ENCODE measurements at regions not wholly inside any gene's neighbourhood (a gene's known extent, or its start where the extent isn't known, plus 50 kb on each side); places are given as distances from the start of the nearest gene placed in this dataset.

DNA sequence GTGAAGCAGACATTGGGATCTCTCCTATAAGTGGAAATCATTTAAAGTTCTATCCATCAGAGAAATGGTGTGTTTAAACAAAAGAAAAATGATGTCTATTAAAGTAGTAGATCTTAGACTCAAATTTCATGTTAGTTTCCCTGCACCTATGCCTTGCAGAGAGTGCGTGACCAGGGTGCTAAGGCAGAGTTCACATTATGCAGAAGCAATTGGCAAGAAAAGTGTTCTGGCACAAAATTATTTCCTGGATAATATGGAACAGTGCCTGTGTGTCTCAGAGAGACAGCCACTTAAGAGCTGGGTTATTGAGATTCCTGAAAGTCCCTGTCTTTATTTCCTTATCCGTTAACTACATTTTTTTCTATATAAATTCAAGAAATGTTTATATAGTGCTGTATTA is 457.0 kb downstream of the CDH8 start:
- H3F3A ChIP-seq (ENCODE audit: low read length, unreplicated experiment): no peaks in the 10 kb centered on the region
- ChIA-PET POLR2A (ENCODE audit: unreplicated experiment) (no interaction called here), CTCF (no interaction called here)
- H3K27ac ChIP-seq (ENCODE audit: low read length): no peak overlapping the region
- DNase-seq: no peak
- H3K4me2 ChIP-seq (ENCODE audit: low read length): no peak overlapping the region
- intact Hi-C loops (cut with micrococcal nuclease): no loop called here
- no TSS peak for BruUV-seq (replicated peaks)
- H3K4me3 ChIP-seq (ENCODE audit: low read length): no peak overlapping the region
- H2AFZ ChIP-seq (ENCODE audit: low read length): no peak overlapping the region
- H3K9ac ChIP-seq (ENCODE audit: low read length): no peak overlapping the region
- no peak for ATAC-seq
- no peaks in the 10 kb centered on the region for H3K27me3 ChIP-seq (ENCODE audit: low read length)
- TF ChIP-seq, protein P1, sequence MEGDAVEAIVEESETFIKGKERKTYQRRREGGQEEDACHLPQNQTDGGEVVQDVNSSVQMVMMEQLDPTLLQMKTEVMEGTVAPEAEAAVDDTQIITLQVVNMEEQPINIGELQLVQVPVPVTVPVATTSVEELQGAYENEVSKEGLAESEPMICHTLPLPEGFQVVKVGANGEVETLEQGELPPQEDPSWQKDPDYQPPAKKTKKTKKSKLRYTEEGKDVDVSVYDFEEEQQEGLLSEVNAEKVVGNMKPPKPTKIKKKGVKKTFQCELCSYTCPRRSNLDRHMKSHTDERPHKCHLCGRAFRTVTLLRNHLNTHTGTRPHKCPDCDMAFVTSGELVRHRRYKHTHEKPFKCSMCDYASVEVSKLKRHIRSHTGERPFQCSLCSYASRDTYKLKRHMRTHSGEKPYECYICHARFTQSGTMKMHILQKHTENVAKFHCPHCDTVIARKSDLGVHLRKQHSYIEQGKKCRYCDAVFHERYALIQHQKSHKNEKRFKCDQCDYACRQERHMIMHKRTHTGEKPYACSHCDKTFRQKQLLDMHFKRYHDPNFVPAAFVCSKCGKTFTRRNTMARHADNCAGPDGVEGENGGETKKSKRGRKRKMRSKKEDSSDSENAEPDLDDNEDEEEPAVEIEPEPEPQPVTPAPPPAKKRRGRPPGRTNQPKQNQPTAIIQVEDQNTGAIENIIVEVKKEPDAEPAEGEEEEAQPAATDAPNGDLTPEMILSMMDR (conservative IDR thresholded peaks at IDR 0.05; ENCODE audit: low read depth, low read length): no peak
- TF ChIP-seq EZH2phosphoT487 (IDR thresholded peaks at IDR 0.05; ENCODE audit: borderline replicate concordance, low read length) (no peak), EZH2 (IDR thresholded peaks at IDR 0.05; ENCODE audit: low read length, unreplicated experiment) (no peak)
- H3K9me3 ChIP-seq (ENCODE audit: low read length): no peaks in the 10 kb centered on the region
- no peaks in the 10 kb centered on the region for H3K4me1 ChIP-seq (ENCODE audit: insufficient read depth, low read length)
- no peaks in the 10 kb centered on the region for H3K9me2 ChIP-seq (replicated peaks; ENCODE audit: low read length)
- H3K36me3 ChIP-seq (ENCODE audit: low read depth, low read length): no peaks in the 10 kb centered on the region
- no peaks in the 10 kb centered on the region for H3K79me2 ChIP-seq (ENCODE audit: low read length)
- H4K20me1 ChIP-seq (ENCODE audit: low read length): no peaks in the 10 kb centered on the region

DNA sequence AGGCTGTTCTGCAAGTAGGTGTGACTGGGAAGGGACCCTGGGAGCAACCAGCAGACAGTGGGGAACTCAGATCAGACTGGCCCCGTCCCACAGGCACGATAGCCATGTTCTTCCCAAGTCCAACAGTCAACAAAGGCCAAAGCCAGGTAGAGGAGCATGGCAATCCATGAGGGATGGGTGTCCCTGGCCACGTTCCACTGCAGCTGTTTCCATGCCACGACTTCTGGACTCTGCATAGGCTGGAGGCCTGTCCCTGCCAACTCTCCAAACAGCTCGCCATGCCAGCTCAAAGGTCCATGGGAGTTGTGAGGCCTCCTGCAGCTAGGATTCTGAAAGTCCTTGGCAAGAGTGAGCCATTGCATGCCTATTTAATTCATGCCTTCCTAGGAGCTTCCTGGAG is 459.8 kb downstream of the CDH8 start:
- Histone ChIP-seq H3K36me3 (ENCODE audit: low read depth, low read length) (no peaks in the 10 kb centered on the region), H2AFZ (ENCODE audit: low read length) (no peak overlapping the region), H3K9me2 (replicated peaks; ENCODE audit: low read length) (no peaks in the 10 kb centered on the region), H3K9ac (ENCODE audit: low read length) (no peak overlapping the region), H3K79me2 (ENCODE audit: low read length) (no peaks in the 10 kb centered on the region), H3K4me1 (ENCODE audit: insufficient read depth, low read length) (no peaks in the 10 kb centered on the region), H4K20me1 (ENCODE audit: low read length) (no peaks in the 10 kb centered on the region), H3F3A (ENCODE audit: low read length, unreplicated experiment) (no peaks in the 10 kb centered on the region), H3K27ac (ENCODE audit: low read length) (no peak overlapping the region), H3K9me3 (ENCODE audit: low read length) (no peaks in the 10 kb centered on the region), H3K4me3 (ENCODE audit: low read length) (no peak overlapping the region), H3K27me3 (ENCODE audit: low read length) (no peaks in the 10 kb centered on the region), H3K4me2 (ENCODE audit: low read length) (no peak overlapping the region)
- ChIA-PET CTCF (no interaction called here), POLR2A (ENCODE audit: unreplicated experiment) (no interaction called here)
- no TSS peak for BruUV-seq (replicated peaks)
- ATAC-seq (no peak), DNase-seq (no peak)
- TF ChIP-seq, protein P1 (conservative IDR thresholded peaks at IDR 0.05; ENCODE audit: low read depth, low read length): no peak
- TF ChIP-seq EZH2 (IDR thresholded peaks at IDR 0.05; ENCODE audit: low read length, unreplicated experiment) (no peak), EZH2phosphoT487 (IDR thresholded peaks at IDR 0.05; ENCODE audit: borderline replicate concordance, low read length) (no peak)
- intact Hi-C loops (cut with micrococcal nuclease): no loop called here

DNA sequence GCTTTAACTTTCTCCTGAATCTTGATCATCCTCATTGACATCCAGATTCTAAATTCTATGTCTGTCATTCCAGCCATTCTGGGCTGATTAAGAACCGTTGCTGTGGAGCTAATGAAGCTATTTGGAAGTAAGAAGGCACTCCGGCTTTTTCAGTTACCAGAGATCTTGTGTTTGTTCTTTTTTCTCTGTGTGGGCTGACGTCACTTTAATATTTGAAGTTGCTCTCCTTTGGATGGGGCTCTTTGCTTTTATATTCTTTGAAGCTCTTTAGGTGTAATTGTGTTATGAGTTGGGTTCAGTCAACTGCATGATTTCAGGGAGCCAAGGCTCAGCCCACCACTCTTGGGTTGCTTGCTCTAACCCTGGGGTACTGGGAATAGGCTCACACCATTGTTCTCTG is 460.6 kb downstream of the CDH8 start:
- H4K20me1 ChIP-seq (ENCODE audit: low read length): no peaks in the 10 kb centered on the region
- no peaks in the 10 kb centered on the region for H3K4me1 ChIP-seq (ENCODE audit: insufficient read depth, low read length)
- intact Hi-C loops (cut with micrococcal nuclease): no loop called here
- no peak overlapping the region for H3K4me3 ChIP-seq (ENCODE audit: low read length)
- H3K27me3 ChIP-seq (ENCODE audit: low read length): no peaks in the 10 kb centered on the region
- TF ChIP-seq, protein P1 (conservative IDR thresholded peaks at IDR 0.05; ENCODE audit: low read depth, low read length): no peak
- TF ChIP-seq EZH2 (IDR thresholded peaks at IDR 0.05; ENCODE audit: low read length, unreplicated experiment) (no peak), EZH2phosphoT487 (IDR thresholded peaks at IDR 0.05; ENCODE audit: borderline replicate concordance, low read length) (no peak)
- DNase-seq (no peak), ATAC-seq (no peak)
- H3F3A ChIP-seq (ENCODE audit: low read length, unreplicated experiment): no peaks in the 10 kb centered on the region
- H3K27ac ChIP-seq (ENCODE audit: low read length): no peak overlapping the region
- H3K4me2 ChIP-seq (ENCODE audit: low read length): no peak overlapping the region
- H2AFZ ChIP-seq (ENCODE audit: low read length): no peak overlapping the region
- no peaks in the 10 kb centered on the region for H3K9me2 ChIP-seq (replicated peaks; ENCODE audit: low read length)
- no peaks in the 10 kb centered on the region for H3K36me3 ChIP-seq (ENCODE audit: low read depth, low read length)
- H3K9me3 ChIP-seq (ENCODE audit: low read length): no peaks in the 10 kb centered on the region
- BruUV-seq (replicated peaks): no TSS peak
- POLR2A ChIA-PET (ENCODE audit: unreplicated experiment): no interaction called here
- no peaks in the 10 kb centered on the region for H3K79me2 ChIP-seq (ENCODE audit: low read length)
- CTCF ChIA-PET: no interaction called here
- no peak overlapping the region for H3K9ac ChIP-seq (ENCODE audit: low read length)

Measured in PC-3 (cell line).